ENCODE measurements at regions not wholly inside any gene's neighbourhood (a gene's known extent, or its start where the extent isn't known, plus 50 kb on each side); places are given as distances from the start of the nearest gene placed in this dataset.

DNA sequence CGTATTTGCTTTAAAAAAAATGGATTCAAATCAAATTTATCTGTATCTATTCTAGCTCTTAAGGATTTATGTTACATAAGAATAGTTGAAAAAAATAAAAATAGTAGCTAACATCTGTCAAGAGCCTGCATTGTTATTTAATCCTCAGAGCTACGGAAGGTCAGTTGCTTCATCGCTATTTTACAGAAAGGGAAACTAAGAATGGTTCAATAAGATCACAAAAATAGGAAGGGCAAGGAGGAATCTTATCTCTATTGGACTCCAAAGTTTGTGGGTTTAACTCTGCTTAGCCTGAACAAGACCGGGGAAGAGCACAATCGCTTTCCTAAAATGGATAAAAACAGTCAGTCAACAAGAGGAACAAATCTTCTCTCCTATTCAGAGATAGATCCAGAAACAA is 270.2 kb upstream of the SMIM31 start:
- ChIA-PET POLR2A (no interaction called here), CTCF (ENCODE audit: unreplicated experiment) (no interaction called here)
- H2AFZ ChIP-seq (ENCODE audit: low read length), result no peak overlapping the region
- H3K27ac ChIP-seq (ENCODE audit: low read depth, low read length, poor library complexity, severe bottlenecking), result no peak overlapping the region
- H4K20me1 ChIP-seq (ENCODE audit: insufficient read depth, low read length), result no peaks in the 10 kb centered on the region
- H3K9me2 ChIP-seq (ENCODE audit: insufficient read depth, low read length), result no peaks in the 10 kb centered on the region
- no TSS peak for BruUV-seq (replicated peaks)
- TF ChIP-seq CTCF (conservative IDR thresholded peaks at IDR 0.05; ENCODE audit: low read length) (no peak), EZH2phosphoT487 (IDR thresholded peaks at IDR 0.05; ENCODE audit: borderline replicate concordance, low read depth, low read length) (no peak)
- H3K79me2 ChIP-seq (ENCODE audit: insufficient read depth, low read depth, low read length), result no peaks in the 10 kb centered on the region
- no peak overlapping the region for H3K4me3 ChIP-seq (ENCODE audit: low read depth, low read length, poor library complexity, severe bottlenecking)
- no peak overlapping the region for H3K4me2 ChIP-seq (ENCODE audit: low read length)
- H3K9me3 ChIP-seq (ENCODE audit: low read length), result no peaks in the 10 kb centered on the region
- intact Hi-C loops (cut with micrococcal nuclease; ENCODE audit: unreplicated experiment), result no loop called here
- H3K36me3 ChIP-seq (ENCODE audit: insufficient read depth, low read length), result no peaks in the 10 kb centered on the region
- H3K4me1 ChIP-seq (ENCODE audit: insufficient read depth, low read length, poor library complexity, severe bottlenecking), result no peaks in the 10 kb centered on the region
- no peak for DNase-seq (ENCODE audit: low spot score)

- CTCF ChIA-PET (ENCODE audit: unreplicated experiment), result no interaction called here
- Histone ChIP-seq H4K20me1 (ENCODE audit: insufficient read depth, low read length) (no peaks in the 10 kb centered on the region), H3K27ac (ENCODE audit: low read depth, low read length, poor library complexity, severe bottlenecking) (no peak overlapping the region), H3K9me2 (ENCODE audit: insufficient read depth, low read length) (no peaks in the 10 kb centered on the region), H3K4me1 (ENCODE audit: insufficient read depth, low read length, poor library complexity, severe bottlenecking) (no peaks in the 10 kb centered on the region), H3K79me2 (ENCODE audit: insufficient read depth, low read depth, low read length) (no peaks in the 10 kb centered on the region), H2AFZ (ENCODE audit: low read length) (no peak overlapping the region), H3K4me3 (ENCODE audit: low read depth, low read length, poor library complexity, severe bottlenecking) (no peak overlapping the region), H3K4me2 (ENCODE audit: low read length) (no peak overlapping the region), H3K36me3 (ENCODE audit: insufficient read depth, low read length) (no peaks in the 10 kb centered on the region), H3K9me3 (ENCODE audit: low read length) (no peaks in the 10 kb centered on the region)
- POLR2A ChIA-PET, result no interaction called here
- TF ChIP-seq CTCF (conservative IDR thresholded peaks at IDR 0.05; ENCODE audit: low read length) (no peak), EZH2phosphoT487 (IDR thresholded peaks at IDR 0.05; ENCODE audit: borderline replicate concordance, low read depth, low read length) (no peak)
- BruUV-seq (replicated peaks), result no TSS peak
- intact Hi-C loops (cut with micrococcal nuclease; ENCODE audit: unreplicated experiment), result no loop called here
- no peak for DNase-seq (ENCODE audit: low spot score)
These were observed 269.4 kb upstream of the SMIM31 start for GRCh38 chr4:164484551-164484950.

- no peaks in the 10 kb centered on the region for H3K79me2 ChIP-seq (ENCODE audit: insufficient read depth, low read depth, low read length)
- no peak overlapping the region for H2AFZ ChIP-seq (ENCODE audit: low read length)
- intact Hi-C loops (cut with micrococcal nuclease; ENCODE audit: unreplicated experiment), result no loop called here
- H3K36me3 ChIP-seq (ENCODE audit: insufficient read depth, low read length), result no peaks in the 10 kb centered on the region
- no peak overlapping the region for H3K4me2 ChIP-seq (ENCODE audit: low read length)
- ChIA-PET POLR2A (no interaction called here), CTCF (ENCODE audit: unreplicated experiment) (no interaction called here)
- no peaks in the 10 kb centered on the region for H3K9me3 ChIP-seq (ENCODE audit: low read length)
- no peak for TF ChIP-seq CTCF (conservative IDR thresholded peaks at IDR 0.05; ENCODE audit: low read length)
- TF ChIP-seq EZH2phosphoT487 (IDR thresholded peaks at IDR 0.05; ENCODE audit: borderline replicate concordance, low read depth, low read length), result no peak
- no peak overlapping the region for H3K4me3 ChIP-seq (ENCODE audit: low read depth, low read length, poor library complexity, severe bottlenecking)
- H4K20me1 ChIP-seq (ENCODE audit: insufficient read depth, low read length), result no peaks in the 10 kb centered on the region
- DNase-seq (ENCODE audit: low spot score), result no peak
- no peaks in the 10 kb centered on the region for H3K9me2 ChIP-seq (ENCODE audit: insufficient read depth, low read length)
- no peaks in the 10 kb centered on the region for H3K4me1 ChIP-seq (ENCODE audit: insufficient read depth, low read length, poor library complexity, severe bottlenecking)
- H3K27ac ChIP-seq (ENCODE audit: low read depth, low read length, poor library complexity, severe bottlenecking), result no peak overlapping the region
- no TSS peak for BruUV-seq (replicated peaks)
These were observed 268.8 kb upstream of the SMIM31 start for GRCh38 chr4:164485136-164485535.

Data from OCI-LY7 (cell line).